HepG2 (cell line): ENCODE measurements at regions not wholly inside any gene's neighbourhood (a gene's known extent, or its start where the extent isn't known, plus 50 kb on each side); places are given as distances from the start of the nearest gene placed in this dataset.

Experiments used
- ATAC-seq: fragments of 200-7000 bp; cut with Tn5 transposase; 3 replicates; pipeline ENCODE4 v1.9.1; 2020; ENCODE audit warnings: mild to moderate bottlenecking, moderate library complexity
- BruUV-seq: library from RNA; stranded (reverse); fragments of 400-500 nt; replicated peaks from 2 replicates; lab custom pipeline; 2021; lab: Mats Ljungman, UMichigan
- CTCF ChIA-PET: fragments of 300-600 bp; formaldehyde crosslinking; extraction: SDS; loops from one replicate; lab custom pipeline; 2021; ENCODE audit warnings: low total read pairs, inconsistent platforms, low intra/inter-chr PET ratio; lab: Yijun Ruan, JAX
- POLR2A ChIA-PET: fragments of 350-600 bp; sonication (Branson Sonifier 250); formaldehyde crosslinking; loops from one replicate; lab custom pipeline; 2020; ENCODE audit warnings: antibody characterized with exemption, inconsistent platforms; lab: Yijun Ruan, JAX
- DNase-seq: peaks from one replicate; pipeline ENCODE4 v3.0.0-alpha.2; 2015; ENCODE audit warnings: low spot score
- FAIRE-seq: peaks from 3 replicates; lab custom pipeline; 2011; peaks lifted over from hg19 to GRCh38; lab: Jason Lieb, UNC
- H2AFZ ChIP-seq: one replicate; pipeline ENCODE4 v1.6.1; 2011; ENCODE audit warnings: low read length, inconsistent platforms
- H3K27ac ChIP-seq: fragments of 300-600 bp; 3 replicates; pipeline ENCODE4 v1.8.0; 2011; ENCODE audit warnings: mixed run types, mild to moderate bottlenecking, mixed read lengths, low read length, inconsistent platforms; ENCODE audit not compliant: insufficient read depth; ENCODE audit errors: extremely low read length
- H3K27me3 ChIP-seq, 2 experiments: fragments of 200-600 bp in 1 of 2; 2 replicates in 1 of 2; 3 replicates in 1 of 2; pipeline versions ENCODE4 v1.6.0 to v1.8.0; 2011; ENCODE audit warnings: low read length in 2 of 2, mild to moderate bottlenecking in 2 of 2, moderate library complexity in 2 of 2, inconsistent platforms in 1 of 2; ENCODE audit not compliant: insufficient read depth in 2 of 2, control insufficient read depth in 1 of 2
- H3K36me3 ChIP-seq, 2 experiments: fragments of 200-600 bp in 1 of 2; replicated peaks in 1 of 2; 2 replicates in 1 of 2; 3 replicates in 1 of 2; pipeline versions ENCODE4 v1.5.1 to v1.8.0; 2011; ENCODE audit warnings: low read length in 2 of 2, inconsistent platforms in 1 of 2; ENCODE audit not compliant: insufficient read depth in 2 of 2, control insufficient read depth in 1 of 2
- H3K4me1 ChIP-seq: 2 replicates; pipeline ENCODE4 v1.5.1; 2012; ENCODE audit warnings: low read length, inconsistent platforms; ENCODE audit not compliant: insufficient read depth
- H3K4me2 ChIP-seq: 2 replicates; pipeline ENCODE4 v1.6.0; 2011; ENCODE audit warnings: low read depth, low read length, inconsistent platforms
- H3K4me3 ChIP-seq, 3 experiments: fragments of 200-600 bp in 1 of 3; sonication (generic), shearing (Covaris generic) in 1 of 3; replicated peaks in 1 of 3; 2 replicates each; pipeline ENCODE4 v1.5.1; 2011 to 2016; ENCODE audit warnings: low read length in 3 of 3, inconsistent platforms in 2 of 3, low read depth in 2 of 3, mild to moderate bottlenecking in 2 of 3, control low read depth in 1 of 3, mixed read lengths in 1 of 3; ENCODE audit not compliant: insufficient read depth in 1 of 3
- H3K79me2 ChIP-seq: one replicate; pipeline ENCODE4 v1.6.1; 2011; ENCODE audit warnings: low read length, inconsistent platforms; ENCODE audit not compliant: insufficient read depth
- H3K9ac ChIP-seq: 2 replicates; pipeline ENCODE4 v1.6.0; 2011; ENCODE audit warnings: mild to moderate bottlenecking, low read depth, low read length, inconsistent platforms; ENCODE audit not compliant: insufficient read depth
- H3K9me3 ChIP-seq: 2 replicates; pipeline ENCODE4 v1.5.1; 2012; ENCODE audit warnings: mild to moderate bottlenecking, low read length
- H4K20me1 ChIP-seq: 2 replicates; pipeline ENCODE4 v1.6.0; 2011; ENCODE audit warnings: inconsistent platforms, mild to moderate bottlenecking, low read length, moderate library complexity; ENCODE audit not compliant: insufficient read depth
- ADNP ChIP-seq: sonication (generic); formaldehyde crosslinking; IDR thresholded peaks from 2 replicates; pipeline ENCODE4 v1.4.0; 2020; ENCODE audit warnings: missing genetic modification reagents
- CREBL2 ChIP-seq: sonication (generic); formaldehyde crosslinking; IDR thresholded peaks from 2 replicates; pipeline ENCODE4 v1.8.1; 2023; ENCODE audit warnings: missing genetic modification reagents, mild to moderate bottlenecking, borderline replicate concordance
- ELF1 ChIP-seq: sonication (generic); formaldehyde crosslinking; IDR thresholded peaks from 2 replicates; pipeline ENCODE4 v1.4.0; 2020; ENCODE audit warnings: missing genetic modification reagents
- GMEB2 ChIP-seq: IDR thresholded peaks from 2 replicates; pipeline ENCODE4 v1.6.1; 2016; ENCODE audit warnings: missing biosample characterization, missing genetic modification reagents, low read depth
- ZBTB14 ChIP-seq: sonication (generic); formaldehyde crosslinking; IDR thresholded peaks from 2 replicates; pipeline ENCODE4 v1.4.0; 2020; ENCODE audit warnings: missing genetic modification reagents
- ZBTB34 ChIP-seq: sonication (generic); formaldehyde crosslinking; IDR thresholded peaks from 2 replicates; pipeline ENCODE4 v1.8.0; 2022; ENCODE audit warnings: mild to moderate bottlenecking, missing genetic modification reagents
- ZFP82 ChIP-seq: sonication (generic); formaldehyde crosslinking; IDR thresholded peaks from 2 replicates; pipeline ENCODE4 v1.5.1; 2020; ENCODE audit warnings: mild to moderate bottlenecking, missing genetic modification reagents, borderline replicate concordance
- ZNF205 ChIP-seq: IDR thresholded peaks from 2 replicates; pipeline ENCODE4 v1.6.1; 2018; ENCODE audit warnings: missing biosample characterization, missing genetic modification reagents
- ZNF512B ChIP-seq: sonication (generic); formaldehyde crosslinking; IDR thresholded peaks from 2 replicates; pipeline ENCODE4 v1.5.1; 2020; ENCODE audit warnings: missing genetic modification reagents, mild to moderate bottlenecking, borderline replicate concordance
- ZNF543 ChIP-seq: sonication (generic); formaldehyde crosslinking; IDR thresholded peaks from 2 replicates; pipeline ENCODE4 v1.4.0; 2020; ENCODE audit warnings: mild to moderate bottlenecking, missing genetic modification reagents
- ZNF552 ChIP-seq: sonication (generic); formaldehyde crosslinking; IDR thresholded peaks from 2 replicates; pipeline ENCODE4 v1.9.0; 2022; ENCODE audit warnings: missing genetic modification reagents, mild to moderate bottlenecking, borderline replicate concordance
- WGBS: methylation state at CpG from one replicate; pipeline ENCODE4 v1.1.6; 2017; ENCODE audit warnings: low lambda C conversion rate; 5-methylcytosine and 5-hydroxymethylcytosine counted together
- in situ Hi-C: cut with HindIII; loops from 2 replicates; pipeline ENCODE4 v1.10.0; 2017; ENCODE audit warnings: low pct_unique_long_range_greater_than_20kb; ENCODE audit not compliant: extremely low pct_ligation_motif_present
- intact Hi-C: fragments of 100-400 bp; cut with micrococcal nuclease; formaldehyde crosslinking; loops from one replicate; pipeline ENCODE4 v1.10.0; 2022; ENCODE audit not compliant: unreplicated experiment

- no peaks in the 10 kb centered on the region for H3K4me1 ChIP-seq
- no peak overlapping the region for H3K9ac ChIP-seq
- DNase-seq = no peak
- CTCF ChIA-PET = no interaction called here
- H3K27me3 ChIP-seq = no peaks in the 10 kb centered on the region
- no peaks in the 10 kb centered on the region for H3K9me3 ChIP-seq
- ATAC-seq = no peak
- H3K36me3 ChIP-seq = no peaks in the 10 kb centered on the region
- WGBS = 3% methylated on average over 1 of the region's 1 CpG
- H3K27ac ChIP-seq = no peak overlapping the region
- in situ Hi-C loops = no loop called here
- TF ChIP-seq ZNF205 (CRISPR knock-in tag) (no peak), ZNF552 (no peak), ZFP82 (CRISPR knock-in tag) (no peak), ZNF512B (no peak), ELF1 (CRISPR knock-in tag) (no peak), ZNF543 (CRISPR knock-in tag) (no peak), ZBTB14 (no peak), CREBL2 (no peak), ADNP (CRISPR knock-in tag) (no peak), GMEB2 (no peak), ZBTB34 (CRISPR knock-in tag) (no peak)
- no peak overlapping the region for H2AFZ ChIP-seq
- H3K4me2 ChIP-seq = no peak overlapping the region
- intact Hi-C loops = no loop called here
- POLR2A ChIA-PET = no interaction called here
- H4K20me1 ChIP-seq = no peaks in the 10 kb centered on the region
- FAIRE-seq = no peak
- no TSS peak for BruUV-seq
- no peaks in the 10 kb centered on the region for H3K79me2 ChIP-seq
- H3K4me3 ChIP-seq = no peak overlapping the region
Observed at GRCh38 chr20:4546342-4546741, 139.9 kb upstream of the PRNP start.
